NCI-H524 treated with DMSO at 0.1 percent for 48 hours (cell line): ENCODE measurements at regions not wholly inside any gene's neighbourhood (a gene's known extent, or its start where the extent isn't known, plus 50 kb on each side); places are given as distances from the start of the nearest gene placed in this dataset.

Source experiments
- DNase-seq: peaks from one replicate; lab custom pipeline; 2025; lab: John Stamatoyannopoulos, UW

GRCh38 chr13:47829690-47830089 is 171.4 kb downstream of the SUCLA2 start:
- DNase-seq, result no peak

GRCh38 chr13:47826471-47826870 is 174.6 kb downstream of the SUCLA2 start:
- no peak for DNase-seq

- no peak for DNase-seq
These were observed 179.0 kb downstream of the SUCLA2 start for GRCh38 chr13:47822036-47822435.

DNA sequence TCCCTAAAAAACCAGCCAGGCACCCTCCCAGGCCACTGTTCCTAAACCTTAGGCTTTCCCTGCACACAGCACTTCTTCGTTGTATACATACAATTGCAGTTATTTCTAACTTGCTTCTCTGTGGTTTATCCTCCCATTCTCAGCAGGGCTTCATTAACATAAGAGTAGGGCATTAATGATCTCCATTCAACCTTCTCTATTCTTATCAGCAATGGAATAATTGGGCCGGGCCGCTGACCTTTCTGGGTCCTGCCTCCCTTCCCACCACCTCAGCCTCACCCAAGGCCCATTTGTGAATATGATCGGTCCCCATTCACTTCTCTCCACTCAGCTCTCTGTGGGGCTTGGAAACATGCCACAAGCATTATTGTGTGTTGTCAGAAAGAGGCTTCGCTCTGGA is 184.2 kb downstream of the SUCLA2 start:
- no peak for DNase-seq

GRCh38 chr13:47813718-47814117 is 187.4 kb downstream of the SUCLA2 start:
- DNase-seq, result no peak

- no peak for DNase-seq
These were observed 191.7 kb downstream of the SUCLA2 start for GRCh38 chr13:47809411-47809810.

GRCh38 chr13:47803131-47803530 is 197.9 kb downstream of the SUCLA2 start:
- no peak for DNase-seq

GRCh38 chr13:47801555-47801954 is 199.5 kb downstream of the SUCLA2 start:
- DNase-seq, result no peak

DNA sequence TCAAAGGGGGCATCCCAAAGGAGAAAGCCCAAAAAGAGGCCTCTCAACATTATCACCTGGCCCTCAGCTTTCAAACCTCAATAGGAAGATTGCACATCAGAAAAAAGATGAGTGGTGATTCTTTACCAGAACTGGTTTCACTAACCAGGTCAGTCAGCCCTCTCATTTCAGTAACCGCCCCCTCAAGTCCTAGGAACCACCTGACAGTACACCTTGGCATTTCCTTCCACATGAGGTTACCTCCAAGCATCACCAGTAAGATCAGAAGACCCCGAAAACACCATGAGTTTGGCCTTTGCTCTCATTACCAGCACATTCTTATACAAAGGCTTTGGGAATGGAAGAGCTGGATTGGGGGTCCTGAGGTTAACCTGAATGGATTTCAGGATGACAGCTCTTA is 200.5 kb downstream of the SUCLA2 start:
- DNase-seq, result no peak

- DNase-seq, result no peak
These were observed 202.2 kb downstream of the SUCLA2 start for GRCh38 chr13:47798906-47799305.

- no peak for DNase-seq
These were observed 202.9 kb downstream of the SUCLA2 start for GRCh38 chr13:47798194-47798593.

GRCh38 chr13:47796816-47797215 is 204.3 kb downstream of the SUCLA2 start:
- no peak for DNase-seq

DNA sequence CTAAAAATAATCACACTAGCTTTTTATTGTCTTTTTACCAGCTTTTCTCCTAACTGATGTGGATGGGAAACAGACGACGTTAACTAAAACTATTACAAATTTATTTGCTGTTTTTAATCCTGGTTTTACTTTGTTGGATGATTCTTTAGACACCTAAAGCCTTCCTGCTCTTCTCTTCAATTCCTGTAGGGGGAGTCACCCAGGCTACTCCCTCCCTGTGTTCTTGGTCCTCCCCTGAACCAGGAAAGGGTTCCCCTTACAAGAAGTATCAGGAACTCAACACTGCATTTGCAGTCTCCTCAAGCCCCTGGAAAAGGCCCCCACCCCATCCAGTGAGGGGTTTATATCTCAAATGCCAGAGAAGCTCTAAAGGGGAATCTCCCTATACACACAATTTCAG is 206.1 kb downstream of the SUCLA2 start:
- DNase-seq, result no peak

DNA sequence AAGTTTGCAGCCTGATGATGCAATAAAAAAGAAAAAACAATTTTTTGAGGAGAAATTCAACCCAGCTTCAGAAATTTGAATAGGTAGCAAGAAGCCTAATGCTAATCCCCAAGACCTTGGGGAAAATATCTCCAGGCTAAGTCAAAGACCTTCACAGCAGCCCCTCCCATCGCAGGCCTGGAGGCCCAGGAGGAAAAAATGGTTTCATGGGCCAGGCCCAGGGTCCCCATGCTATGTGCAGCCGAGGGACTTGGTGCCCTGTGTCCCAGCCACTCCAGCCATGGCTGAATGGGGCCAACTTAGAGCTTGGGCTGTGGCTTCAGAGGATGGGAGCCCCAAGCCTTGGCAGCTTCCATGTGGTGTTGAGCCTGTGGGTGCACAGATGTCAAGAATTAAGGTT is 210.3 kb downstream of the SUCLA2 start:
- DNase-seq, result no peak

DNA sequence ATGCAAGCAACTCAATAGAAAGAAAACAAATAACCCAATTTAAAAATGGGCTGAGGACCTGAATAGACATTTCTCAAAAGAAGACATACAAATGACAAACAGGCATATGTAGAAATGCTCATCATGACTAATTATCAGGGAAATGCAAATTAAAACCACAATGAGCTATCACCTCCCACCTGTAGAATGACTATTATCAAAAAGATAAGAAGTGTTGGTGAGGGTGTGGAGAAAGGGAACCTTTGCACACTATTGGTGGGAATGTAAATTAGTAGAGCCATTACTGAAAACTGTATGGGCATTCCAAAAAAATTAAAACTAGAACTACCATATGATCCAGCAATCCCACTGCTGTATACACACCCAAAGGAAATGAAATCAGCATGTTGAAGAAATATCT is 212.2 kb downstream of the SUCLA2 start:
- no peak for DNase-seq

DNA sequence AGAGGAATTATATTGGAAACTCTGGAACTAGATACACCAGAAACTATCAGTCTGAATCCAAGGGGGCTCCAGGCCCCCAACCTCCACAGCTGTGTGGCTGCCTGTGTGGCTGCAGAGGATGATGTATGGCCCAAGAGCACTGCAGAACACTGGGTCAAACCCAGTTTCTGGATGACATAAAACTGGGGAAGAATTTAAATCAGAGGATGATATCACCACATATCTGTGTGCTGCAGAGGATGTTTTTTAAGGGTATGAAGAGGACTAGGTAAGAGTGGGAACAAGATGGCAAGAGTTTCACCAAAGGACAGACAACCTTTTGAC is 226.4 kb downstream of the SUCLA2 start:
- no peak for DNase-seq

GRCh38 chr13:47764817-47765216 is 236.3 kb downstream of the SUCLA2 start:
- no peak for DNase-seq

DNA sequence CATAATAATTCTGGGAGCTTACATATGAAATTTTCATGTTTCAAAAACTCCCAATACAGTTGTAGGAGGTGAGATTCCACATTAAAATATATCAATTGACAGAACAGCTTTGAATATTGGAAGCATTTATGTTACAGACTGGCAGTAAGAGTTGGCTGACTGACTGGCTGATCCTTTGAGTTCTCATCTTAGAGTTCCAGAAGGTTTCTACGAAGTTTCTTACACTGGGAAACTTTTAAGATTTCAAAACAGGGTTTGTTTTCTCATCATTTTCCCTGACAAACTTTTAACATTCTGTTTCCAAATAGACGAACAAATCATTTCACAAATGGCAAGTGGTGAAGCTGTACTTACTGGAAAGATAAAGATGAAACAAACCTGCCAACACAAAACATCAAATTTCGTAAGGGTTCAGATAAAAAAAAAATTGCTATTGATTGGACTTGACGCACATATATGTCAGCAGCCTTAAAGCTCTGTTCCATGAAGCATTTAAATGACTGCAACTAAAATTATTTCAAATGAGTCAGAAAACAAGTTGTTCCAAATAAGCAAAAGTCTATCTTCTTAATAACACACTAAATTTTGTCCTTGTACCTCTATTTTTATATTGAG is 243.5 kb downstream of the SUCLA2 start:
- no peak for DNase-seq

DNA sequence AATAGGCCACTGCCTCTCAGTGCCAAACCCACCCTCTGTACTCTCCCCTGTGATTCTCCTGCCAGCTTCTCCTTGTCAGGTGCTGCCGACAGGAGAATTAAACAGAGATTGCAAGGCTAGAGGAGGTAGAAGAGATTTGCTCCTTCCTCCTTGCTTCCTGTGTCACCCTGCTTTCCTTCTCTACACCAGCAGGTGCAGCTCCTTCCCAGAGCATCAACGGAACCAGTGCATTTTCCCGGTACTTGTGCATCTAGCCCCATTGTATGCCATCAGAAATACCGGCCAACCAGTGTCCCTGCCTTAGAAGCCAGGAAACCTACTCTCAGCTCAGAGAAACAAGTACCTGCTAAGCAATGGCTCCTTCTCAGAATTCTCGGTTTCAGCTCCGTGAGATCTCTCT is 253.2 kb downstream of the SUCLA2 start:
- DNase-seq, result no peak

DNA sequence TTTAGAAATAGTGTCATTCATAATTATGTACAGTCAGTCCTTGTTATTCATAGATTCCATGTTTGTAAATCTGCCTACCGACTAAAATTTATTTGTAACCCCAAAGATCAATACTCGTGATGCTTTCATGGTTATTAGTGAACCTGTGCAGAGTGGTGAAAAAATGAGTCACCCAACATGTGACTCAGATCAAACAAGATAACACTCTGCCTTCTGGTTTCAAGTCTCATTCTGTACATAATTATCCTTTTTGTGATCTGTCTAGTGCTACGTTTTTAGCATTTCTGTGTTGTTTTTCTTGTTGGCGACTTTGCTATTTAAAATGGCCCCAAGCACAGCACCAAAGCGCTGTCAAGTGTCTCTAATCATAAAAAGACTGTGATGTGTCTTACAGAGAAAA is 274.7 kb downstream of the SUCLA2 start:
- no peak for DNase-seq

GRCh38 chr13:47723898-47724297 is 277.2 kb downstream of the SUCLA2 start:
- no peak for DNase-seq

DNA sequence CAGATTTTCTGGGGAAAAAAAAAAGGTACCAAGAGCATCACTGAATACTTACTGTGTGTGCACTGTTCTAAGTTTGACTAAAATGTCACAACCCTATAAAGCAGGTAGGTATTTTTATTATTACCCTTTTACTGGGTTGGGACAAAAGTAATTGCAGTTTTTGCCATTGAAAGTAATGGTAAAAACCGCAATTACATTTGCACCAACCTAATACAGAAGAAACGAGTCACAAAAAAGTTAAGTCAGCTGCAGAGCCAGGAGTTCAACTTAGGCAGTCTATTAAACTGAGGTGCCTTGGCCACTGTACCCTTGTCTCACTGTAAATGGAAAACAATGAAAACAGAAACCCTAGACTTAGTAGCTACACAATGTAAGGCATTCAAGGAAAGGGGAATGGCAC is 281.9 kb downstream of the SUCLA2 start:
- DNase-seq, result no peak

DNA sequence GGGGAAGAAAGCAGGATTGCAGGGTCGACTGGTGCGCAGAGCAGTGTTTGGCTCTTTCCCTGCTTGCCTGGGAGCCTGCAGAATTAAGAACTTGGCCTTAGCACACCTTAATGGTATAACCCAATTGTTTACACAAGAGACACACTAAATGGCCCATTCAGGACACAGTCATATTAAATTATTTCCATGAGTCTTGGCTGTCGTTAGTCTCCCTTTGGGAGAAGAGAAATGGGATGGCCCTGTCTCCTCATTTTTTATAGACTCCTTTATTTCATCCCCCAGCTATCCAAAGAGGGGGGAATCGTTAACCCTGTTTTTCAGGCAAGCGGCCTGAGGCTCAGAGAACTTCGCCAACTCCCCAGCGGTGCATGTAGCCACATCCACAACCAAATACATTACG is 282.5 kb downstream of the SUCLA2 start:
- DNase-seq, result no peak

DNA sequence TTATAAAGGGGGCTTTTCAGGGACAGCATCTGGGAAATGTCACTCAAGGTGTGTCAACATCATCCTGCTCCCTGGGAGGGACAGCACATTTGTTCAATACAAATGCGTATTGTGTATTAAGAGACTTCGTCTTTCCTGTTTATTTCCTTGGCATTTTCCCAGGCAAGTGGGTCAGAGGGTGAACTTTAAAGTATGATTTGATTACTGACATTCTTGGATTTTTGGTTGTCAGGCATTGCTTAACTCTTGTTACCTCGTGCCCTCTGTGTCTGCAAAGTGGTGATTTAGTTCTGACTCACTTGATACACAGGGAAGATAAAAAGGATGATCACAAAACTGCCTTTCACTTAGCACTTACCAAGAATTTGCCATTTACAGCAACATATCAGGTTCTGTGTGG is 292.7 kb downstream of the SUCLA2 start:
- DNase-seq, result no peak

GRCh38 chr13:47707414-47707813 is 293.7 kb downstream of the SUCLA2 start:
- DNase-seq, result no peak
